ENCODE measurements at regions not wholly inside any gene's neighbourhood (a gene's known extent, or its start where the extent isn't known, plus 50 kb on each side); places are given as distances from the start of the nearest gene placed in this dataset.

DNA sequence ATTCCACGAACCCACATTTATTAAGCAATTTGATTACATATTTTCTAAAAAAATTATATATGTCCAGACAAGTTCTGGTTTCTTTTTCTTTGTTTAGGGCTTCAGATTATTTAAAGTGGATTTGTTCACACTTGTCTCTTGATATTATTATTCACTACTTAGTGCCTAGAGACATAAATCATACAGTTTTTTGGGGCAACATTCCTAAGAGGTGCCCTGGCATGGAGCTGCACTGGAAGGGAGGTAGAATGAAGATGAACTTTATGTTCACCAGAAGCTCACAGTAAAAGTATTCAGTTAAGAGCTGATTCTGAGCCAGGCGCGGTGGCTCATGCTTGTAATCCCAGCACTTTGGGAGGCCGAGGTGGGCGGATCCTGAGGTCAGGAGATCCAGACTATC lies 762.7 kb upstream of the TMEFF2 start:
- FAIRE-seq (no peak), DNase-seq (ENCODE audit: low spot score) (no peak), ATAC-seq (no peak)
- Histone ChIP-seq H3K9me3 (ENCODE audit: low read length) (no peaks in the 10 kb centered on the region), H3K36me3 (replicated peaks in 1 of 2; ENCODE audit: control insufficient read depth in 1 of 2, insufficient read depth in 2 of 2, low read length in 2 of 2) (no peaks in the 10 kb centered on the region), H3K4me2 (ENCODE audit: low read depth, low read length) (no peak overlapping the region), H2AFZ (ENCODE audit: low read length) (no peak overlapping the region), H4K20me1 (ENCODE audit: insufficient read depth, low read length) (no peaks in the 10 kb centered on the region), H3K4me1 (ENCODE audit: insufficient read depth, low read length) (no peaks in the 10 kb centered on the region), H3K9ac (ENCODE audit: insufficient read depth, low read depth, low read length) (no peak overlapping the region), H3K4me3 (replicated peaks in 1 of 3; ENCODE audit: insufficient read depth in 1 of 3, low read depth in 2 of 3, low read length in 3 of 3) (no peak overlapping the region), H3K27ac (ENCODE audit: extremely low read length, insufficient read depth, low read length) (no peak overlapping the region), H3K27me3 (ENCODE audit: control insufficient read depth in 1 of 2, insufficient read depth in 2 of 2, low read length in 2 of 2) (no peaks in the 10 kb centered on the region), H3K79me2 (ENCODE audit: insufficient read depth, low read length) (no peaks in the 10 kb centered on the region)
- 10% methylated on average over 5 of the region's 5 CpGs for WGBS (ENCODE audit: low lambda C conversion rate)
- ChIA-PET CTCF (ENCODE audit: low intra/inter-chr PET ratio, low total read pairs) (no interaction called here), POLR2A (no interaction called here)
- TF ChIP-seq MLXIP (CRISPR knock-in tag; IDR thresholded peaks at IDR 0.05; ENCODE audit: borderline replicate concordance) (no peak), ZNF772 (CRISPR knock-in tag; IDR thresholded peaks at IDR 0.05) (no peak), ZNF781 (CRISPR knock-in tag; IDR thresholded peaks at IDR 0.05; ENCODE audit: borderline replicate concordance, not compliant biosample characterization) (no peak), ZNF160 (CRISPR knock-in tag; IDR thresholded peaks at IDR 0.05) (no peak), HMGXB4 (CRISPR knock-in tag; IDR thresholded peaks at IDR 0.05; ENCODE audit: borderline replicate concordance in 1 of 2, low read depth in 1 of 2) (no peak), ZNF644 (CRISPR knock-in tag; IDR thresholded peaks at IDR 0.05; ENCODE audit: low read depth) (no peak), ZBTB39 (CRISPR knock-in tag; IDR thresholded peaks at IDR 0.05) (no peak), PAWR (CRISPR knock-in tag; IDR thresholded peaks at IDR 0.05; ENCODE audit: borderline replicate concordance) (no peak), MTF2 (CRISPR knock-in tag; IDR thresholded peaks at IDR 0.05; ENCODE audit: borderline replicate concordance) (no peak), HNRNPLL (IDR thresholded peaks at IDR 0.05; ENCODE audit: low read depth, low read length, poor library complexity, severe bottlenecking) (no peak)
- TF ChIP-seq, protein P1, sequence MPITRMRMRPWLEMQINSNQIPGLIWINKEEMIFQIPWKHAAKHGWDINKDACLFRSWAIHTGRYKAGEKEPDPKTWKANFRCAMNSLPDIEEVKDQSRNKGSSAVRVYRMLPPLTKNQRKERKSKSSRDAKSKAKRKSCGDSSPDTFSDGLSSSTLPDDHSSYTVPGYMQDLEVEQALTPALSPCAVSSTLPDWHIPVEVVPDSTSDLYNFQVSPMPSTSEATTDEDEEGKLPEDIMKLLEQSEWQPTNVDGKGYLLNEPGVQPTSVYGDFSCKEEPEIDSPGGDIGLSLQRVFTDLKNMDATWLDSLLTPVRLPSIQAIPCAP (CRISPR knock-in tag; IDR thresholded peaks at IDR 0.05; ENCODE audit: low read depth), result no peak
- in situ Hi-C loops (cut with HindIII; ENCODE audit: extremely low pct_ligation_motif_present, low pct_unique_long_range_greater_than_20kb), result no loop called here
- BruUV-seq (replicated peaks), result no TSS peak
- intact Hi-C loops (cut with micrococcal nuclease; ENCODE audit: unreplicated experiment), result no loop called here
